H9 (cell line): ENCODE measurements at regions not wholly inside any gene's neighbourhood (a gene's known extent, or its start where the extent isn't known, plus 50 kb on each side); places are given as distances from the start of the nearest gene placed in this dataset.

Experiments
- DNase-seq: peaks from one replicate; pipeline ENCODE4 v3.0.0-alpha.2; 2017
- H2AFZ ChIP-seq: one replicate; pipeline ENCODE4 v1.6.1; 2013; ENCODE audit warnings: mild to moderate bottlenecking, low read length, control low read depth, moderate library complexity
- H2AK5ac ChIP-seq: 2 replicates; pipeline ENCODE4 v1.6.1; 2013; ENCODE audit warnings: low read length, control low read depth, mixed read lengths; ENCODE audit not compliant: insufficient read length
- H2BK120ac ChIP-seq: one replicate; pipeline ENCODE4 v1.6.1; 2013; ENCODE audit warnings: low read depth, mild to moderate bottlenecking, low read length, control low read depth, inconsistent platforms; ENCODE audit not compliant: poor library complexity, severe bottlenecking
- H2BK12ac ChIP-seq: 2 replicates; pipeline ENCODE4 v1.6.1; 2013; ENCODE audit warnings: low read length, control low read depth, mixed read lengths, low read depth; ENCODE audit not compliant: insufficient read length
- H2BK15ac ChIP-seq: 2 replicates; pipeline ENCODE4 v1.6.1; 2013; ENCODE audit warnings: low read depth, low read length, control low read depth
- H2BK20ac ChIP-seq: one replicate; pipeline ENCODE4 v1.6.1; 2013; ENCODE audit warnings: low read depth, mild to moderate bottlenecking, low read length, control low read depth, inconsistent platforms; ENCODE audit not compliant: poor library complexity, severe bottlenecking
- H2BK5ac ChIP-seq: 2 replicates; pipeline ENCODE4 v1.6.1; 2013; ENCODE audit warnings: low read length, control low read depth, mixed read lengths; ENCODE audit not compliant: insufficient read length
- H3K14ac ChIP-seq: 2 replicates; pipeline ENCODE4 v1.6.1; 2013; ENCODE audit warnings: low read length, control low read depth; ENCODE audit not compliant: insufficient read depth
- H3K18ac ChIP-seq: 2 replicates; pipeline ENCODE4 v1.6.1; 2013; ENCODE audit warnings: low read depth, mild to moderate bottlenecking, mixed read lengths, low read length, control low read depth; ENCODE audit not compliant: insufficient read length
- H3K23ac ChIP-seq: 2 replicates; pipeline ENCODE4 v1.6.1; 2013; ENCODE audit warnings: low read length, control low read depth, mixed read lengths, low read depth; ENCODE audit not compliant: insufficient read length
- H3K23me2 ChIP-seq: 2 replicates; pipeline ENCODE4 v1.6.1; 2013; ENCODE audit warnings: low read depth, mild to moderate bottlenecking, mixed read lengths, low read length, control low read depth; ENCODE audit not compliant: insufficient read length, poor library complexity, severe bottlenecking
- H3K27ac ChIP-seq: 2 replicates; pipeline ENCODE4 v1.5.1; 2013; ENCODE audit warnings: low read length, control low read depth, mixed read lengths, low read depth; ENCODE audit not compliant: insufficient read length
- H3K27me3 ChIP-seq: 2 replicates; pipeline ENCODE4 v1.6.1; 2013; ENCODE audit warnings: low read length, control low read depth, inconsistent platforms; ENCODE audit not compliant: insufficient read depth
- H3K4ac ChIP-seq: 2 replicates; pipeline ENCODE4 v1.6.1; 2013; ENCODE audit warnings: low read depth, mild to moderate bottlenecking, control low read depth, inconsistent platforms, low read length, moderate library complexity
- H3K4me1 ChIP-seq: 2 replicates; pipeline ENCODE4 v1.6.1; 2013; ENCODE audit warnings: low read length, control low read depth, inconsistent platforms; ENCODE audit not compliant: insufficient read depth
- H3K4me2 ChIP-seq: 2 replicates; pipeline ENCODE4 v1.6.1; 2013; ENCODE audit warnings: low read length, control low read depth, mixed read lengths; ENCODE audit not compliant: insufficient read length, insufficient read depth
- H3K56ac ChIP-seq: 2 replicates; pipeline ENCODE4 v1.6.1; 2013; ENCODE audit warnings: low read depth, mild to moderate bottlenecking, mixed read lengths, low read length, control low read depth; ENCODE audit not compliant: insufficient read length
- H3K79me1 ChIP-seq: 2 replicates; pipeline ENCODE4 v1.6.1; 2013; ENCODE audit warnings: low read depth, mild to moderate bottlenecking, moderate library complexity, low read length, control low read depth, inconsistent platforms; ENCODE audit not compliant: insufficient read depth, poor library complexity, severe bottlenecking
- H3K79me2 ChIP-seq: 2 replicates; pipeline ENCODE4 v1.6.1; 2013; ENCODE audit warnings: low read length, control low read depth, inconsistent platforms; ENCODE audit not compliant: insufficient read depth
- H3K9ac ChIP-seq: 2 replicates; pipeline ENCODE4 v1.6.1; 2013; ENCODE audit warnings: low read length, control low read depth, mixed read lengths; ENCODE audit not compliant: insufficient read length; ENCODE audit errors: extremely low read depth
- H3K9me3 ChIP-seq: one replicate; pipeline ENCODE4 v1.6.1; 2013; ENCODE audit warnings: low read depth, low read length, inconsistent platforms; ENCODE audit not compliant: control insufficient read depth
- H3T11ph ChIP-seq: one replicate; pipeline ENCODE4 v1.6.1; 2013; ENCODE audit warnings: mild to moderate bottlenecking, low read length, control low read depth, inconsistent platforms
- H4K20me1 ChIP-seq: one replicate; pipeline ENCODE4 v1.6.1; 2013; ENCODE audit not compliant: control insufficient read depth, insufficient read length, insufficient read depth
- H4K5ac ChIP-seq: 2 replicates; pipeline ENCODE4 v1.6.1; 2013; ENCODE audit warnings: low read depth, mild to moderate bottlenecking, mixed read lengths, low read length, control low read depth; ENCODE audit not compliant: insufficient read length
- H4K8ac ChIP-seq: replicated peaks from 2 replicates; pipeline ENCODE4 v1.6.1; 2013; ENCODE audit warnings: low read length, control low read depth, mixed read lengths, low read depth; ENCODE audit not compliant: insufficient read length
- H4K91ac ChIP-seq: 2 replicates; pipeline ENCODE4 v1.6.1; 2013; ENCODE audit warnings: low read depth, mild to moderate bottlenecking, moderate library complexity, mixed read lengths, low read length, control low read depth; ENCODE audit not compliant: insufficient read length
- H3K27ac Mint-ChIP-seq, 3 experiments: 2 replicates in 2 of 3; 3 replicates in 1 of 3; pipeline ENCODE4 v1.8.0; 2020 to 2021; ENCODE audit warnings: mixed read lengths in 3 of 3, mild to moderate bottlenecking in 1 of 3, moderate library complexity in 1 of 3
- H3K27me3 Mint-ChIP-seq: 2 replicates; pipeline ENCODE4 v1.8.0; 2021; ENCODE audit warnings: low read depth, mild to moderate bottlenecking, moderate library complexity, mixed read lengths
- H3K36me3 Mint-ChIP-seq, 3 experiments: 2 replicates in 2 of 3; 3 replicates in 1 of 3; pipeline ENCODE4 v1.8.0; 2020 to 2021; ENCODE audit warnings: low read depth in 3 of 3, mixed read lengths in 3 of 3; ENCODE audit not compliant: insufficient read depth in 1 of 3
- H3K4me1 Mint-ChIP-seq, 2 experiments: 2 replicates each; pipeline ENCODE4 v1.8.0; 2020; ENCODE audit warnings: mixed read lengths in 2 of 2
- H3K4me3 Mint-ChIP-seq, 2 experiments: 2 replicates in 1 of 2; 3 replicates in 1 of 2; pipeline ENCODE4 v1.8.0; 2020 to 2021; ENCODE audit warnings: mild to moderate bottlenecking in 2 of 2, mixed read lengths in 2 of 2, moderate library complexity in 1 of 2
- H3K9me3 Mint-ChIP-seq, 2 experiments: 2 replicates in 1 of 2; 3 replicates in 1 of 2; pipeline ENCODE4 v1.8.0; 2020; ENCODE audit warnings: mild to moderate bottlenecking in 2 of 2, mixed read lengths in 2 of 2, moderate library complexity in 1 of 2
- CTCF ChIP-seq: fragments of 200-600 bp; sonication (generic); conservative IDR thresholded peaks from 3 replicates; pipeline ENCODE4 v1.8.0; 2021; ENCODE audit warnings: antibody characterized with exemption, mild to moderate bottlenecking
- WGBS: extraction: QIAGEN DNeasy Blood & Tissue Kit; methylation state at CpG from one replicate; pipeline ENCODE4 v1.1.7; 2013; ENCODE audit warnings: missing lambda C conversion rate, low lambda C conversion rate, mixed read lengths; ENCODE audit not compliant: insufficient read length; ENCODE audit errors: extremely low coverage; 5-methylcytosine and 5-hydroxymethylcytosine counted together

- H3K23ac ChIP-seq, result no peak overlapping the region
- no peaks in the 10 kb centered on the region for H3K79me1 ChIP-seq
- H3K4me2 ChIP-seq, result no peak overlapping the region
- H4K5ac ChIP-seq, result no peak overlapping the region
- no peaks in the 10 kb centered on the region for H3K27me3 ChIP-seq
- no peak overlapping the region for H3K18ac ChIP-seq
- H2BK15ac ChIP-seq, result no peak overlapping the region
- no peak overlapping the region for H2BK5ac ChIP-seq
- no peak overlapping the region for H3K4ac ChIP-seq
- no peak overlapping the region for H2BK20ac ChIP-seq
- no peak overlapping the region for H3K14ac ChIP-seq
- no peak for TF ChIP-seq CTCF
- no peak overlapping the region for H3K56ac ChIP-seq
- no peak overlapping the region for H3K9ac ChIP-seq
- no peak overlapping the region for H3K4me3 Mint-ChIP-seq
- H3T11ph ChIP-seq, result no peak overlapping the region
- H3K4me1 Mint-ChIP-seq, result peaks cover 5% of the 10 kb centered on the region in 2 experiments; a peak in 3 of 4 replicates
- no peak overlapping the region for H2AFZ ChIP-seq
- no peaks in the 10 kb centered on the region for H3K4me1 ChIP-seq
- H3K27me3 Mint-ChIP-seq, result no peaks in the 10 kb centered on the region; the same call in 1 of the 2 replicates
- no peaks in the 10 kb centered on the region for H3K36me3 Mint-ChIP-seq
- no peaks in the 10 kb centered on the region for H3K79me2 ChIP-seq
- no peak overlapping the region for H3K27ac Mint-ChIP-seq
- H2BK120ac ChIP-seq, result no peak overlapping the region
- no peak overlapping the region for H3K27ac ChIP-seq
- H4K20me1 ChIP-seq, result no peaks in the 10 kb centered on the region
- WGBS, result no CpG with 5 or more reads among the region's 2 CpGs
- no peak overlapping the region for H4K91ac ChIP-seq
- no peak overlapping the region for H2BK12ac ChIP-seq
- no peaks in the 10 kb centered on the region for H3K9me3 ChIP-seq
- no peaks in the 10 kb centered on the region for H3K9me3 Mint-ChIP-seq
- H2AK5ac ChIP-seq, result no peak overlapping the region
- DNase-seq, result no peak
- no peak overlapping the region for H4K8ac ChIP-seq
- no peaks in the 10 kb centered on the region for H3K23me2 ChIP-seq
Observed at GRCh38 chr10:105516511-105516910, 875.4 kb downstream of the SORCS3 start.
